ENCODE measurements at regions not wholly inside any gene's neighbourhood (a gene's known extent, or its start where the extent isn't known, plus 50 kb on each side); places are given as distances from the start of the nearest gene placed in this dataset.
"Not testable (repeated sequence)": the region's sequence is repeated elsewhere in the genome, so short reads cannot be mapped to it uniquely, and the experiment has no call there.

GRCh38 chrX:2631743-2632532 lies 59.2 kb upstream of the CD99 start:
- no peaks in the 10 kb centered on the region for H3K27me3 ChIP-seq (ENCODE audit: control insufficient read depth, insufficient read depth, low read length)
- H3K9me3 ChIP-seq (ENCODE audit: control insufficient read depth, insufficient read depth, low read length): no peaks in the 10 kb centered on the region
- H3K4me3 ChIP-seq (ENCODE audit: low read depth, low read length): no peak overlapping the region
- no peak overlapping the region for H3K27ac ChIP-seq (ENCODE audit: low read depth, low read length)
- TF ChIP-seq CTCF (IDR thresholded peaks at IDR 0.05; ENCODE audit: low read depth, low read length): no peak
- no peak for DNase-seq (ENCODE audit: low read depth, low spot score)
- ChIA-PET CTCF (no interaction called here), POLR2A (no interaction called here)

- POLR2A ChIA-PET; DNase-seq (ENCODE audit: low read depth, low spot score); CTCF ChIA-PET; H3K9me3 ChIP-seq (ENCODE audit: control insufficient read depth, insufficient read depth, low read length); H3K27me3 ChIP-seq (ENCODE audit: control insufficient read depth, insufficient read depth, low read length); H3K4me3 ChIP-seq (ENCODE audit: low read depth, low read length); H3K27ac ChIP-seq (ENCODE audit: low read depth, low read length): not testable (repeated sequence)
Observed at GRCh38 chrX:2630935-2631742, 60.0 kb upstream of the CD99 start.

- DNase-seq (ENCODE audit: low read depth, low spot score); H3K9me3 ChIP-seq (ENCODE audit: control insufficient read depth, insufficient read depth, low read length); POLR2A ChIA-PET; CTCF ChIA-PET; H3K4me3 ChIP-seq (ENCODE audit: low read depth, low read length); H3K27me3 ChIP-seq (ENCODE audit: control insufficient read depth, insufficient read depth, low read length); H3K27ac ChIP-seq (ENCODE audit: low read depth, low read length): not testable (repeated sequence)
Observed at GRCh38 chrX:2630008-2630934, 60.8 kb upstream of the CD99 start.

GRCh38 chrX:2629316-2630007 lies 61.6 kb upstream of the CD99 start:
- no peaks in the 10 kb centered on the region for H3K27me3 ChIP-seq (ENCODE audit: control insufficient read depth, insufficient read depth, low read length)
- H3K4me3 ChIP-seq (ENCODE audit: low read depth, low read length): no peak overlapping the region
- no peaks in the 10 kb centered on the region for H3K9me3 ChIP-seq (ENCODE audit: control insufficient read depth, insufficient read depth, low read length)
- ChIA-PET POLR2A (no interaction called here), CTCF (no interaction called here)
- no peak for DNase-seq (ENCODE audit: low read depth, low spot score)
- no peak for TF ChIP-seq CTCF (IDR thresholded peaks at IDR 0.05; ENCODE audit: low read depth, low read length)
- no peak overlapping the region for H3K27ac ChIP-seq (ENCODE audit: low read depth, low read length)

- POLR2A ChIA-PET: no interaction called here
- no peak overlapping the region for H3K27ac ChIP-seq (ENCODE audit: low read depth, low read length)
- H3K9me3 ChIP-seq (ENCODE audit: control insufficient read depth, insufficient read depth, low read length): no peaks in the 10 kb centered on the region
- CTCF ChIA-PET: no interaction called here
- no peak overlapping the region for H3K4me3 ChIP-seq (ENCODE audit: low read depth, low read length)
- H3K27me3 ChIP-seq (ENCODE audit: control insufficient read depth, insufficient read depth, low read length): no peaks in the 10 kb centered on the region
- TF ChIP-seq CTCF (IDR thresholded peaks at IDR 0.05; ENCODE audit: low read depth, low read length): no peak
- DNase-seq (ENCODE audit: low read depth, low spot score): no peak
Observed at GRCh38 chrX:2628751-2629315, 62.3 kb upstream of the CD99 start.
